ENCODE measurements at regions not wholly inside any gene's neighbourhood (a gene's known extent, or its start where the extent isn't known, plus 50 kb on each side); places are given as distances from the start of the nearest gene placed in this dataset.

GRCh38 chr15:38921471-38921870, 356.9 kb upstream of the RASGRP1 start:
- Histone ChIP-seq H3K27ac (no peak overlapping the region), H3K36me3 (no peaks in the 10 kb centered on the region), H3K27me3 (no peaks in the 10 kb centered on the region), H3K4me1 (no peaks in the 10 kb centered on the region), H3K9me3 (no peaks in the 10 kb centered on the region), H3K4me3 (no peak overlapping the region)
- WGBS, 2 donors: 52 to 82% methylated on average over 2 of the region's 2 CpGs
- TF ChIP-seq CTCF (IDR thresholded peaks at IDR 0.05) (no peak), POLR2A (IDR thresholded peaks at IDR 0.05) (no peak)
- intact Hi-C loops (cut with DNase I): no loop called here
- no peak for DNase-seq

GRCh38 chr15:38928431-38928830, 363.8 kb upstream of the RASGRP1 start:
- DNase-seq: no peak
- no peaks in the 10 kb centered on the region for H3K4me1 ChIP-seq
- WGBS, 2 donors: 29 to 41% methylated on average over 1 of the region's 1 CpG
- H3K36me3 ChIP-seq: no peaks in the 10 kb centered on the region
- H3K27ac ChIP-seq: no peak overlapping the region
- H3K4me3 ChIP-seq: no peak overlapping the region
- TF ChIP-seq CTCF (IDR thresholded peaks at IDR 0.05) (no peak), POLR2A (IDR thresholded peaks at IDR 0.05) (no peak)
- no peaks in the 10 kb centered on the region for H3K9me3 ChIP-seq
- no peaks in the 10 kb centered on the region for H3K27me3 ChIP-seq
- intact Hi-C loops (cut with DNase I): no loop called here

- 88 to 95% methylated on average over 9 of the region's 9 CpGs for WGBS, 2 donors
- intact Hi-C loops (cut with DNase I): no loop called here
- Histone ChIP-seq H3K27me3 (no peaks in the 10 kb centered on the region), H3K36me3 (no peaks in the 10 kb centered on the region), H3K27ac (no peak overlapping the region), H3K4me1 (no peaks in the 10 kb centered on the region), H3K9me3 (no peaks in the 10 kb centered on the region), H3K4me3 (no peak overlapping the region)
- no peak for DNase-seq
- TF ChIP-seq POLR2A (IDR thresholded peaks at IDR 0.05) (no peak), CTCF (IDR thresholded peaks at IDR 0.05) (no peak)
Measured at GRCh38 chr15:38930851-38931572, 366.4 kb upstream of the RASGRP1 start.

GRCh38 chr15:38941399-38941953, 376.9 kb upstream of the RASGRP1 start:
- Histone ChIP-seq H3K27ac (no peak overlapping the region), H3K4me1 (no peaks in the 10 kb centered on the region), H3K27me3 (no peaks in the 10 kb centered on the region), H3K4me3 (no peak overlapping the region), H3K36me3 (no peaks in the 10 kb centered on the region), H3K9me3 (no peaks in the 10 kb centered on the region)
- DNase-seq: no peak
- TF ChIP-seq CTCF (IDR thresholded peaks at IDR 0.05): no peak
- no peak for TF ChIP-seq POLR2A (IDR thresholded peaks at IDR 0.05)
- 57 to 64% methylated on average over 4 to 6 of the region's 6 CpGs for WGBS, 2 donors
- intact Hi-C loops (cut with DNase I): no loop called here

- no peaks in the 10 kb centered on the region for H3K9me3 ChIP-seq
- TF ChIP-seq POLR2A (IDR thresholded peaks at IDR 0.05) (no peak), CTCF (IDR thresholded peaks at IDR 0.05) (no peak)
- no peaks in the 10 kb centered on the region for H3K36me3 ChIP-seq
- no peak overlapping the region for H3K4me3 ChIP-seq
- DNase-seq: no peak
- intact Hi-C loops (cut with DNase I): no loop called here
- H3K27me3 ChIP-seq: no peaks in the 10 kb centered on the region
- H3K27ac ChIP-seq: no peak overlapping the region
- H3K4me1 ChIP-seq: no peaks in the 10 kb centered on the region
Measured at GRCh38 chr15:38944536-38944935, 379.9 kb upstream of the RASGRP1 start.

Data from esophagus squamous epithelium (tissue), 5 donors.